ENCODE measurements at regions not wholly inside any gene's neighbourhood (a gene's known extent, or its start where the extent isn't known, plus 50 kb on each side); places are given as distances from the start of the nearest gene placed in this dataset.

DNA sequence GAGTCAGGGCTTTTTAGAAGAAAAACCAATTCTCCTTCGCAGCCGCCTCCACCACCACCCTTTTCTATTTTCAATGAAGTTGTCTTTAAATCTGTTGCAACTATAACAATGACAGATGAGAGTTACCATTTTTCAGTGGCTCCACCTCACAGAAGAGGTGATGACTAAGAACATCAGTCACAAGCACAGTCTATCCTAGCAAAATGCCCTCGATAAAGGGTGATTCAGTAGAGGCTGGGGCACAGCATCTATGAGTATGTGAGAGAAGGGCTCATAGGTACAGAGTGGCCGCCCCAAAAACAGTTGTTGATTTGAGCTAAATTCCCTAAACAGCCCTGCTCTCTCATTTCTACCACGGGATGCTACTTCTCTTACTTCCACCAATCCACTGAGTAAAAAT, 310.8 kb upstream of the MGAT5 start:
- Histone ChIP-seq H3K4me2 (ENCODE audit: low read depth, low read length) (no peak overlapping the region), H2AK9ac (replicated peaks; ENCODE audit: low read depth, low read length, poor library complexity) (no peak overlapping the region), H3K9me1 (ENCODE audit: insufficient read depth, low read length) (no peaks in the 10 kb centered on the region), H3K14ac (replicated peaks; ENCODE audit: low read depth, low read length) (no peak overlapping the region), H4K91ac (ENCODE audit: insufficient read depth, low read depth, low read length) (no peak overlapping the region), H3K18ac (ENCODE audit: low read depth, low read length) (no peak overlapping the region; the same call in 1 of the 2 replicates), H3K4me3 (ENCODE audit: insufficient read depth, low read depth, low read length) (no peak overlapping the region), H3K9ac (ENCODE audit: low read depth, low read length) (no peak overlapping the region), H2BK5ac (ENCODE audit: low read depth, low read length, poor library complexity, severe bottlenecking) (no peak overlapping the region), H2BK20ac (ENCODE audit: low read depth, low read length) (no peak overlapping the region), H3K4ac (ENCODE audit: low read depth, low read length) (no peak overlapping the region), H3K27ac (ENCODE audit: insufficient read depth, low read length) (no peak overlapping the region), H4K5ac (ENCODE audit: low read depth, low read length) (no peak overlapping the region; the same call in 1 of the 2 replicates), H2AK5ac (ENCODE audit: low read depth, low read length) (no peak overlapping the region), H2BK15ac (ENCODE audit: low read depth, low read length) (no peak overlapping the region), H3K56ac (ENCODE audit: extremely low read depth, insufficient read depth, low read length) (no peak overlapping the region), H3K9me3 (ENCODE audit: control insufficient read depth, insufficient read depth, low read length) (no peaks in the 10 kb centered on the region), H3K36me3 (ENCODE audit: control insufficient read depth, insufficient read depth, low read length) (no peaks in the 10 kb centered on the region), H2BK120ac (ENCODE audit: low read depth, low read length) (no peak overlapping the region), H3K23ac (ENCODE audit: low read depth, low read length) (no peak overlapping the region), H4K8ac (ENCODE audit: low read depth in 2 of 2, low read length in 2 of 2) (no peak overlapping the region), H3K27me3 (ENCODE audit: control insufficient read depth, insufficient read depth, low read length) (no peaks in the 10 kb centered on the region), H4K20me1 (ENCODE audit: insufficient read depth, low read length) (no peaks in the 10 kb centered on the region), H3K79me1 (ENCODE audit: low read depth in 1 of 2, low read length in 2 of 2) (no peaks in the 10 kb centered on the region), H2AFZ (replicated peaks; ENCODE audit: low read length, poor library complexity) (no peak overlapping the region), H3K4me1 (ENCODE audit: control insufficient read depth, insufficient read depth, low read length) (peaks cover 8% of the 10 kb centered on the region)
- no peak for TF ChIP-seq RFX5 (IDR thresholded peaks at IDR 0.05; ENCODE audit: low read depth, low read length)
- TF ChIP-seq, protein P1, sequence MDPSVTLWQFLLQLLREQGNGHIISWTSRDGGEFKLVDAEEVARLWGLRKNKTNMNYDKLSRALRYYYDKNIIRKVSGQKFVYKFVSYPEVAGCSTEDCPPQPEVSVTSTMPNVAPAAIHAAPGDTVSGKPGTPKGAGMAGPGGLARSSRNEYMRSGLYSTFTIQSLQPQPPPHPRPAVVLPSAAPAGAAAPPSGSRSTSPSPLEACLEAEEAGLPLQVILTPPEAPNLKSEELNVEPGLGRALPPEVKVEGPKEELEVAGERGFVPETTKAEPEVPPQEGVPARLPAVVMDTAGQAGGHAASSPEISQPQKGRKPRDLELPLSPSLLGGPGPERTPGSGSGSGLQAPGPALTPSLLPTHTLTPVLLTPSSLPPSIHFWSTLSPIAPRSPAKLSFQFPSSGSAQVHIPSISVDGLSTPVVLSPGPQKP (IDR thresholded peaks at IDR 0.05; ENCODE audit: borderline replicate concordance, low read depth, low read length): no peak
- TF ChIP-seq, protein P2, sequence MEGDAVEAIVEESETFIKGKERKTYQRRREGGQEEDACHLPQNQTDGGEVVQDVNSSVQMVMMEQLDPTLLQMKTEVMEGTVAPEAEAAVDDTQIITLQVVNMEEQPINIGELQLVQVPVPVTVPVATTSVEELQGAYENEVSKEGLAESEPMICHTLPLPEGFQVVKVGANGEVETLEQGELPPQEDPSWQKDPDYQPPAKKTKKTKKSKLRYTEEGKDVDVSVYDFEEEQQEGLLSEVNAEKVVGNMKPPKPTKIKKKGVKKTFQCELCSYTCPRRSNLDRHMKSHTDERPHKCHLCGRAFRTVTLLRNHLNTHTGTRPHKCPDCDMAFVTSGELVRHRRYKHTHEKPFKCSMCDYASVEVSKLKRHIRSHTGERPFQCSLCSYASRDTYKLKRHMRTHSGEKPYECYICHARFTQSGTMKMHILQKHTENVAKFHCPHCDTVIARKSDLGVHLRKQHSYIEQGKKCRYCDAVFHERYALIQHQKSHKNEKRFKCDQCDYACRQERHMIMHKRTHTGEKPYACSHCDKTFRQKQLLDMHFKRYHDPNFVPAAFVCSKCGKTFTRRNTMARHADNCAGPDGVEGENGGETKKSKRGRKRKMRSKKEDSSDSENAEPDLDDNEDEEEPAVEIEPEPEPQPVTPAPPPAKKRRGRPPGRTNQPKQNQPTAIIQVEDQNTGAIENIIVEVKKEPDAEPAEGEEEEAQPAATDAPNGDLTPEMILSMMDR (conservative IDR thresholded peaks at IDR 0.05; ENCODE audit: low read depth, low read length): no peak
- no peak for TF ChIP-seq MXI1 (IDR thresholded peaks at IDR 0.05; ENCODE audit: borderline replicate concordance, low read depth, low read length)
- no peak for TF ChIP-seq BHLHE40 (IDR thresholded peaks at IDR 0.05; ENCODE audit: low read depth, low read length)
- no peak for TF ChIP-seq SMC3 (IDR thresholded peaks at IDR 0.05; ENCODE audit: low read depth, low read length)
- TF ChIP-seq POLR2A (IDR thresholded peaks at IDR 0.05; ENCODE audit: low read depth, low read length): no peak
- TF ChIP-seq USF2 (IDR thresholded peaks at IDR 0.05; ENCODE audit: low read depth, low read length): no peak
- TF ChIP-seq MAFK (IDR thresholded peaks at IDR 0.05; ENCODE audit: low read depth, low read length): no peak
- TF ChIP-seq RCOR1 (IDR thresholded peaks at IDR 0.05; ENCODE audit: insufficient replicate concordance, low read length): no peak
- no peak for TF ChIP-seq NFE2L2 (IDR thresholded peaks at IDR 0.05; ENCODE audit: low read depth, low read length)
- TF ChIP-seq MAZ (IDR thresholded peaks at IDR 0.05; ENCODE audit: borderline replicate concordance, low read depth, low read length): no peak
- no peak for TF ChIP-seq RAD21 (IDR thresholded peaks at IDR 0.05; ENCODE audit: low read length)
- TF ChIP-seq FOS (IDR thresholded peaks at IDR 0.05; ENCODE audit: low read depth, low read length): no peak
- TF ChIP-seq CHD1 (IDR thresholded peaks at IDR 0.05; ENCODE audit: low read depth, low read length): no peak
- no peak for TF ChIP-seq CEBPB (IDR thresholded peaks at IDR 0.05; ENCODE audit: low read depth, low read length)
- DNase-seq (no peak), ATAC-seq (ENCODE audit: low read depth) (peak; percentile 31; the same call in 1 of the 2 replicates)
- intact Hi-C loops (cut with micrococcal nuclease): loop anchor here (5.0 kb wide), 1 partner anchor 69 kb away; no protein-coding TSS in a partner anchor
- CTCF ChIA-PET: interaction anchor here (0.7 kb wide), 1 partner anchor 12 kb away, joined by 3 read pairs; no protein-coding TSS in a partner anchor
- no CpG with 5 or more reads among the region's 5 CpGs for WGBS, 2 experiments (ENCODE audit: extremely low coverage in 2 of 2, insufficient read length in 1 of 2)
- BruUV-seq (replicated peaks): no TSS peak
- dilution Hi-C loops (cut with HindIII; ENCODE audit: low sequenced_read_pairs, unreplicated experiment): no loop called here
- in situ Hi-C loops (cut with MboI; ENCODE audit: low sequenced_read_pairs): no loop called here
- POLR2A ChIA-PET (ENCODE audit: unreplicated experiment): no interaction called here
